A673 (cell line): ENCODE measurements at regions not wholly inside any gene's neighbourhood (a gene's known extent, or its start where the extent isn't known, plus 50 kb on each side); places are given as distances from the start of the nearest gene placed in this dataset.
A peak's percentile ranks its signal among the peaks of the same experiment; 100 is the strongest.

ENCODE experiments used
- BruUV-seq: library from RNA; stranded (reverse); fragments of 400-500 nt; replicated peaks from 2 replicates; lab custom pipeline; 2021; lab: Mats Ljungman, UMichigan
- CTCF ChIA-PET: fragments of 300-600 bp; sonication (Branson Sonifier 250); formaldehyde crosslinking; loops from one replicate; lab custom pipeline; 2022; ENCODE audit warnings: antibody characterized with exemption; lab: Charles Lee
- POLR2A ChIA-PET: fragments of 300-600 bp; sonication (Branson Sonifier 250); formaldehyde crosslinking; loops from one replicate; lab custom pipeline; 2022; ENCODE audit warnings: antibody characterized with exemption; ENCODE audit not compliant: low non-redundant PET; lab: Charles Lee
- DNase-seq: peaks from one replicate; pipeline ENCODE4 v3.0.0-alpha.2; 2015; ENCODE audit warnings: low spot score
- H3K27ac ChIP-seq: fragments of 200-600 bp; sonication (generic); 2 replicates; pipeline ENCODE4 v1.5.1; 2016; ENCODE audit warnings: mixed run types, low read depth, mild to moderate bottlenecking, mixed read lengths, antibody characterized with exemption, low read length; ENCODE audit not compliant: poor library complexity, severe bottlenecking
- H3K27me3 ChIP-seq: fragments of 200-600 bp; sonication (generic); replicated peaks from 2 replicates; pipeline ENCODE4 v1.6.1; 2017; ENCODE audit warnings: mixed run types, low read depth, mild to moderate bottlenecking, mixed read lengths, antibody characterized with exemption, low read length; ENCODE audit not compliant: insufficient read depth, poor library complexity
- H3K36me3 ChIP-seq: fragments of 200-600 bp; sonication (generic); 2 replicates; pipeline ENCODE4 v1.6.1; 2016; ENCODE audit warnings: mixed run types, mild to moderate bottlenecking, mixed read lengths, antibody characterized with exemption, low read length; ENCODE audit not compliant: insufficient read depth, poor library complexity, severe bottlenecking
- H3K4me1 ChIP-seq: fragments of 200-600 bp; sonication (generic); 2 replicates; pipeline ENCODE4 v1.6.1; 2017; ENCODE audit warnings: mixed run types, mild to moderate bottlenecking, mixed read lengths, antibody characterized with exemption, low read length; ENCODE audit not compliant: insufficient read depth, poor library complexity, severe bottlenecking
- H3K4me3 ChIP-seq: fragments of 200-600 bp; sonication (generic); 2 replicates; pipeline ENCODE4 v1.5.1; 2016; ENCODE audit warnings: low read depth, mixed run types, mild to moderate bottlenecking, mixed read lengths, low read length; ENCODE audit not compliant: poor library complexity, severe bottlenecking
- H3K9me3 ChIP-seq: fragments of 200-600 bp; sonication (generic); 2 replicates; pipeline ENCODE4 v1.6.1; 2016; ENCODE audit warnings: mixed run types, low read depth, mild to moderate bottlenecking, mixed read lengths, antibody characterized with exemption, low read length; ENCODE audit not compliant: poor library complexity, severe bottlenecking
- CTCF ChIP-seq: fragments of 300-800, 200-600 bp; sonication (generic); conservative IDR thresholded peaks from 2 replicates; pipeline ENCODE4 v1.5.1; 2017; ENCODE audit warnings: low read depth, mild to moderate bottlenecking, antibody characterized with exemption, low read length, moderate library complexity, mixed read lengths
- EZH2 ChIP-seq: fragments of 200-600 bp; sonication (generic); IDR thresholded peaks from 2 replicates; pipeline ENCODE4 v1.6.1; 2017; ENCODE audit warnings: borderline replicate concordance, low read depth, mild to moderate bottlenecking, mixed read lengths, antibody characterized with exemption, low read length; ENCODE audit not compliant: poor library complexity, severe bottlenecking
- intact Hi-C: fragments of 100-400 bp; cut with micrococcal nuclease; formaldehyde crosslinking; loops from one replicate; pipeline ENCODE4 v1.10.0; 2022; ENCODE audit not compliant: unreplicated experiment

- no peak for DNase-seq
- CTCF ChIA-PET, result no interaction called here
- Histone ChIP-seq H3K27me3 (peaks cover 18% of the 10 kb centered on the region), H3K4me3 (no peak overlapping the region), H3K9me3 (no peaks in the 10 kb centered on the region), H3K4me1 (no peaks in the 10 kb centered on the region), H3K36me3 (no peaks in the 10 kb centered on the region), H3K27ac (no peak overlapping the region)
- TF ChIP-seq CTCF (no peak), EZH2 (no peak)
- POLR2A ChIA-PET, result no interaction called here
- BruUV-seq, result no TSS peak
- intact Hi-C loops, result no loop called here
Observed at GRCh38 chr11:127640561-127641451, 640.2 kb upstream of the KIRREL3 start.

GRCh38 chr11:127639916-127640315, 639.3 kb upstream of the KIRREL3 start:
- ChIA-PET CTCF (interaction anchor here (0.6 kb wide), 1 partner anchor 204 kb away, joined by 3 read pairs; no protein-coding TSS in a partner anchor), POLR2A (no interaction called here)
- no peak for TF ChIP-seq EZH2
- no peak for TF ChIP-seq CTCF
- H3K4me1 ChIP-seq, result no peaks in the 10 kb centered on the region
- no TSS peak for BruUV-seq
- no peak overlapping the region for H3K27ac ChIP-seq
- H3K27me3 ChIP-seq, result peaks cover 18% of the 10 kb centered on the region
- no peaks in the 10 kb centered on the region for H3K9me3 ChIP-seq
- DNase-seq, result peak; percentile 35
- H3K4me3 ChIP-seq, result no peak overlapping the region
- intact Hi-C loops, result no loop called here
- H3K36me3 ChIP-seq, result no peaks in the 10 kb centered on the region

GRCh38 chr11:127632976-127633680, 632.6 kb upstream of the KIRREL3 start:
- ChIA-PET CTCF (no interaction called here), POLR2A (no interaction called here)
- no peak for DNase-seq
- Histone ChIP-seq H3K27ac (no peak overlapping the region), H3K36me3 (no peaks in the 10 kb centered on the region), H3K9me3 (no peaks in the 10 kb centered on the region), H3K4me3 (no peak overlapping the region), H3K4me1 (no peaks in the 10 kb centered on the region), H3K27me3 (no peaks in the 10 kb centered on the region)
- TF ChIP-seq CTCF (no peak), EZH2 (no peak)
- no TSS peak for BruUV-seq
- intact Hi-C loops, result no loop called here
